OCI-LY3 (cell line): ENCODE measurements at regions not wholly inside any gene's neighbourhood (a gene's known extent, or its start where the extent isn't known, plus 50 kb on each side); places are given as distances from the start of the nearest gene placed in this dataset.
"Not testable (repeated sequence)": the region's sequence is repeated elsewhere in the genome, so short reads cannot be mapped to it uniquely, and the experiment has no call there.

Experiments
- H2AFZ ChIP-seq: fragments of 200-600, 300-600 bp; shearing (Covaris generic); 2 replicates; pipeline ENCODE4 v1.6.0; 2014; ENCODE audit warnings: antibody characterized with exemption, low read depth, low read length
- H3K27ac ChIP-seq: fragments of 200-600, 300-600 bp; sonication (generic); 2 replicates; pipeline ENCODE4 v1.5.1; 2014; ENCODE audit warnings: mild to moderate bottlenecking, low read length, moderate library complexity, mixed read lengths
- H3K27me3 ChIP-seq: fragments of 200-600, 300-600 bp; sonication (generic); 2 replicates; pipeline ENCODE4 v1.6.1; 2014; ENCODE audit warnings: low read depth, low read length, mixed read lengths
- H3K36me3 ChIP-seq: fragments of 200-600, 300-600 bp; sonication (generic); replicated peaks from 2 replicates; pipeline ENCODE3; 2014; ENCODE audit warnings: low read depth, low read length, mixed read lengths
- H3K4me1 ChIP-seq: fragments of 300-600, 200-600 bp; sonication (generic); 2 replicates; pipeline ENCODE4 v1.6.1; 2014; ENCODE audit warnings: low read length, mixed read lengths
- H3K4me2 ChIP-seq: fragments of 200-600, 300-600 bp; sonication (generic); 2 replicates; pipeline ENCODE4 v1.6.1; 2014; ENCODE audit warnings: low read length, mixed read lengths
- H3K4me3 ChIP-seq: fragments of 300-600, 200-600 bp; sonication (generic); 2 replicates; pipeline ENCODE4 v1.5.1; 2014; ENCODE audit warnings: antibody characterized with exemption, mild to moderate bottlenecking, low read length, moderate library complexity
- H3K79me2 ChIP-seq: fragments of 300-600, 200-600 bp; shearing (Covaris generic); 2 replicates; pipeline ENCODE4 v1.6.1; 2014; ENCODE audit warnings: mild to moderate bottlenecking, low read length, mixed read lengths
- H3K9ac ChIP-seq: fragments of 300-600, 200-600 bp; shearing (Covaris generic); 2 replicates; pipeline ENCODE4 v1.6.0; 2014; ENCODE audit warnings: mild to moderate bottlenecking, low read length, moderate library complexity
- H3K9me3 ChIP-seq: fragments of 200-600, 300-600 bp; shearing (Covaris generic); 2 replicates; pipeline ENCODE4 v1.6.1; 2014; ENCODE audit warnings: low read length, mixed read lengths; ENCODE audit not compliant: insufficient read depth
- H4K20me1 ChIP-seq: fragments of 200-600, 300-600 bp; sonication (generic); 2 replicates; pipeline ENCODE4 v1.6.1; 2016; ENCODE audit warnings: low read length, mixed read lengths; ENCODE audit not compliant: insufficient read depth
- EZH2phosphoT487 ChIP-seq: fragments of 200-600 bp; shearing (Covaris generic); IDR thresholded peaks from 2 replicates; pipeline ENCODE4 v1.6.1; 2018; ENCODE audit warnings: antibody characterized with exemption, mixed run types, low read depth
- TF ChIP-seq, protein P1 (sequence below): fragments of 200-600, 300-600 bp; sonication (generic); IDR thresholded peaks from 2 replicates; pipeline ENCODE4 v1.5.1; 2014; ENCODE audit warnings: antibody characterized with exemption, low read length, low read depth

DNA sequence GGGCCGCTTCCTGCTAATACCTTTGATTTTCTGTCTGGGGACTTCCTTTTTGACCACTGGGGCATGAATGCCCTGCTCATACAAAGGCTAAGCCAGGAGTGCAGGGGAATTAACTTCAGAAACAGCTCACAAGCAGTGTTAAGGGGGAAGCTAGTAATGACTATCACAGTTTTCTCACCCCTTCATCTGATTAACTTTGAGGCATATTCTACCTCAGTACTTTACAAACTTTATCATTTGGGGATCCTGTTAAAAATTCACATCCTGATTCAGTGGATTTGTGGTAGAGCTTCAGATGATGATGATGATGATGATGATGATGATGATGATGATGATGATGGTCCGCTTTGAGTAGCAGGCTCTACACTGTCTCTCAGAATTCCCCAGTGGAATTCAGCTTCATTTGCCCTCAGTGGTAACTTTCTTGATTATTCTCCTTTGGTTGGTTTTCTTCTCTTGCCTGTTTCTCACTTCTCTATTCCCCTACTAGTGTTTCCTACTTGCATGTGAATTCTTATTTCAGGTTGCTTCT is 78.4 kb upstream of the TMEM170B start:
- Histone ChIP-seq H3K27me3 (no peaks in the 10 kb centered on the region), H3K4me2 (peak overlapping the region; percentile 87), H4K20me1 (no peaks in the 10 kb centered on the region), H3K79me2 (no peaks in the 10 kb centered on the region), H3K27ac (peak overlapping the region; percentile 100), H3K9me3 (peaks cover 4% of the 10 kb centered on the region; the same call in 1 of the 2 replicates), H3K4me1 (peaks cover 61% of the 10 kb centered on the region), H3K4me3 (peak overlapping the region; percentile 63), H3K9ac (peak overlapping the region; percentile 97), H3K36me3 (peaks cover 7% of the 10 kb centered on the region), H2AFZ (no peak overlapping the region)
- TF ChIP-seq EZH2phosphoT487 = no peak
- TF ChIP-seq, protein P1, sequence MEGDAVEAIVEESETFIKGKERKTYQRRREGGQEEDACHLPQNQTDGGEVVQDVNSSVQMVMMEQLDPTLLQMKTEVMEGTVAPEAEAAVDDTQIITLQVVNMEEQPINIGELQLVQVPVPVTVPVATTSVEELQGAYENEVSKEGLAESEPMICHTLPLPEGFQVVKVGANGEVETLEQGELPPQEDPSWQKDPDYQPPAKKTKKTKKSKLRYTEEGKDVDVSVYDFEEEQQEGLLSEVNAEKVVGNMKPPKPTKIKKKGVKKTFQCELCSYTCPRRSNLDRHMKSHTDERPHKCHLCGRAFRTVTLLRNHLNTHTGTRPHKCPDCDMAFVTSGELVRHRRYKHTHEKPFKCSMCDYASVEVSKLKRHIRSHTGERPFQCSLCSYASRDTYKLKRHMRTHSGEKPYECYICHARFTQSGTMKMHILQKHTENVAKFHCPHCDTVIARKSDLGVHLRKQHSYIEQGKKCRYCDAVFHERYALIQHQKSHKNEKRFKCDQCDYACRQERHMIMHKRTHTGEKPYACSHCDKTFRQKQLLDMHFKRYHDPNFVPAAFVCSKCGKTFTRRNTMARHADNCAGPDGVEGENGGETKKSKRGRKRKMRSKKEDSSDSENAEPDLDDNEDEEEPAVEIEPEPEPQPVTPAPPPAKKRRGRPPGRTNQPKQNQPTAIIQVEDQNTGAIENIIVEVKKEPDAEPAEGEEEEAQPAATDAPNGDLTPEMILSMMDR = no peak

- H3K36me3 ChIP-seq = peaks cover 4% of the 10 kb centered on the region
- peak overlapping the region; percentile 24; the same call in 1 of the 2 replicates for H3K4me3 ChIP-seq
- peak overlapping the region; percentile 55 for H3K4me2 ChIP-seq
- H3K9ac ChIP-seq = peak overlapping the region; percentile 71
- H3K27me3 ChIP-seq = no peaks in the 10 kb centered on the region
- H3K9me3 ChIP-seq = peaks cover under 1% of the 10 kb centered on the region; the same call in 1 of the 2 replicates
- H3K4me1 ChIP-seq = peaks cover 57% of the 10 kb centered on the region
- H3K27ac ChIP-seq = peak overlapping the region; percentile 100
- no peak overlapping the region for H2AFZ ChIP-seq
- TF ChIP-seq, protein P1 = no peak
- no peak for TF ChIP-seq EZH2phosphoT487
- H3K79me2 ChIP-seq = no peaks in the 10 kb centered on the region
- no peaks in the 10 kb centered on the region for H4K20me1 ChIP-seq
These were observed 79.0 kb upstream of the TMEM170B start for GRCh38 chr6:11458509-11458908.

GRCh38 chr6:11457422-11457821 is 80.1 kb upstream of the TMEM170B start:
- H3K9ac ChIP-seq, H4K20me1 ChIP-seq, H3K27ac ChIP-seq, H3K4me3 ChIP-seq, H3K79me2 ChIP-seq, H3K4me2 ChIP-seq, H3K9me3 ChIP-seq, H2AFZ ChIP-seq, H3K36me3 ChIP-seq, H3K27me3 ChIP-seq: not testable (repeated sequence)
- H3K4me1 ChIP-seq = peaks cover 47% of the 10 kb centered on the region

- Histone ChIP-seq H3K4me1 (peaks cover 42% of the 10 kb centered on the region), H3K36me3 (peaks cover 14% of the 10 kb centered on the region)
- H3K4me2 ChIP-seq, H3K4me3 ChIP-seq, H3K79me2 ChIP-seq, H3K9me3 ChIP-seq, H4K20me1 ChIP-seq, H3K27me3 ChIP-seq, H3K9ac ChIP-seq, H3K27ac ChIP-seq, H2AFZ ChIP-seq: not testable (repeated sequence)
These were observed 85.4 kb upstream of the TMEM170B start for GRCh38 chr6:11452106-11452505.

DNA sequence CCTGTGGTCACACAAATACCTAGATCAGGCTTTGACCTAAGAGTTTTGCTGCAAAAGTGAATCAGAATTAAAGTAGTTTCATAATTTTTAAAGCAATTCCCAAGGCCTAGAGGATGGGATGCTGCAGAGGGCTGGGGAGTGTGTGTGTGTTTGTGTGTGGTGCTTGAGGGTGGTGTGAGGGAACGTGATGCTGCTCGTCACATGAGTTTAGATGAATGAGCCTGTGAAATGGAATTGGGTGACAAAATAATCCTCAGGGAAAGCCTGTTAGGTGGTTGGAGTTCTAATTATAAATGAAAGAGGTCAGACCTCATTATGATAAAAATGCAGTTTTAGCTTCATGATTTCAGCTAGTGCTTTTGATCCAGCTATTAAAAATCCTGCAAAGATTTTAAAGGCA is 87.5 kb upstream of the TMEM170B start:
- Histone ChIP-seq H2AFZ (no peak overlapping the region), H3K36me3 (peaks cover 26% of the 10 kb centered on the region), H3K79me2 (no peaks in the 10 kb centered on the region), H3K9me3 (peaks cover 17% of the 10 kb centered on the region), H3K4me3 (no peak overlapping the region), H3K9ac (peak overlapping the region; percentile 27; the same call in 1 of the 2 replicates), H4K20me1 (no peaks in the 10 kb centered on the region), H3K27me3 (no peaks in the 10 kb centered on the region), H3K4me1 (peaks cover 42% of the 10 kb centered on the region), H3K4me2 (no peak overlapping the region), H3K27ac (peak overlapping the region; percentile 28; the same call in 1 of the 2 replicates)
- no peak for TF ChIP-seq EZH2phosphoT487
- TF ChIP-seq, protein P1 = no peak
